MM.1S (cell line): ENCODE measurements at regions not wholly inside any gene's neighbourhood (a gene's known extent, or its start where the extent isn't known, plus 50 kb on each side); places are given as distances from the start of the nearest gene placed in this dataset.

Experiments
- DNase-seq: peaks from one replicate; pipeline ENCODE4 v3.0.0-alpha.2; 2015
- H2AFZ ChIP-seq: fragments of 300-600 bp; sonication (generic); 2 replicates; pipeline ENCODE4 v1.6.0; 2016; ENCODE audit warnings: antibody characterized with exemption, low read length
- H3F3A ChIP-seq: fragments of 300-600 bp; sonication (generic); 2 replicates; pipeline ENCODE4 v1.6.1; 2016; ENCODE audit warnings: mild to moderate bottlenecking, antibody characterized with exemption, low read length, moderate library complexity, mixed read lengths; ENCODE audit not compliant: insufficient read depth
- H3K27ac ChIP-seq: fragments of 300-600 bp; sonication (generic); 2 replicates; pipeline ENCODE4 v1.5.1; 2016; ENCODE audit warnings: mild to moderate bottlenecking, low read length
- H3K27me3 ChIP-seq: fragments of 300-600 bp; sonication (generic); replicated peaks from 2 replicates; pipeline ENCODE4 v1.6.0; 2016; ENCODE audit warnings: low read length; ENCODE audit not compliant: insufficient read depth
- H3K36me3 ChIP-seq: fragments of 300-600 bp; sonication (generic); replicated peaks from 2 replicates; pipeline ENCODE4 v1.6.1; 2016; ENCODE audit warnings: mild to moderate bottlenecking, low read length, mixed read lengths; ENCODE audit not compliant: insufficient read depth
- H3K4me1 ChIP-seq: fragments of 300-600 bp; sonication (generic); 2 replicates; pipeline ENCODE4 v1.6.1; 2016; ENCODE audit warnings: low read length, mixed read lengths
- H3K4me2 ChIP-seq: fragments of 300-600 bp; sonication (generic); 2 replicates; pipeline ENCODE4 v1.6.0; 2016; ENCODE audit warnings: low read depth, low read length
- H3K4me3 ChIP-seq: fragments of 300-600 bp; sonication (generic); 2 replicates; pipeline ENCODE4 v1.5.1; 2016; ENCODE audit warnings: low read length, mixed read lengths
- H3K79me2 ChIP-seq: fragments of 300-600 bp; sonication (generic); 2 replicates; pipeline ENCODE4 v1.6.1; 2016; ENCODE audit warnings: mixed run types, low read length, mixed read lengths
- H3K9ac ChIP-seq: fragments of 300-600 bp; sonication (generic); 2 replicates; pipeline ENCODE4 v1.6.1; 2016; ENCODE audit warnings: low read length, mixed read lengths
- H3K9me2 ChIP-seq: fragments of 300-600 bp; sonication (generic); replicated peaks from 2 replicates; pipeline ENCODE4 v1.6.1; 2016; ENCODE audit warnings: mild to moderate bottlenecking, low read length, mixed read lengths; ENCODE audit not compliant: insufficient read depth
- H3K9me3 ChIP-seq: fragments of 300-600 bp; sonication (generic); replicated peaks from 2 replicates; pipeline ENCODE4 v1.6.1; 2016; ENCODE audit warnings: mild to moderate bottlenecking, low read length, mixed read lengths; ENCODE audit not compliant: insufficient read depth
- H4K20me1 ChIP-seq: fragments of 300-600 bp; sonication (generic); 2 replicates; pipeline ENCODE4 v1.6.1; 2016; ENCODE audit warnings: mild to moderate bottlenecking, low read length, moderate library complexity, mixed read lengths; ENCODE audit not compliant: insufficient read depth
- EZH2 ChIP-seq: fragments of 300-600 bp; sonication (generic); optimal IDR thresholded peaks from 2 replicates; pipeline ENCODE3; 2017; ENCODE audit warnings: low read depth, mild to moderate bottlenecking, antibody characterized with exemption, low read length, mixed read lengths
- EZH2phosphoT487 ChIP-seq: fragments of 300-600 bp; sonication (generic); IDR thresholded peaks from 2 replicates; pipeline ENCODE4 v1.6.1; 2018; ENCODE audit warnings: antibody characterized with exemption, low read length
- TF ChIP-seq, protein P1 (sequence below): fragments of 300-600 bp; sonication (generic); IDR thresholded peaks from 2 replicates; pipeline ENCODE4 v1.5.1; 2016; ENCODE audit warnings: antibody characterized with exemption, low read length, mixed read lengths

GRCh38 chr10:118537623-118538022 is 57.8 kb downstream of the PRLHR start:
- Histone ChIP-seq H3K36me3 (no peaks in the 10 kb centered on the region), H3F3A (no peaks in the 10 kb centered on the region), H2AFZ (no peak overlapping the region), H3K4me2 (no peak overlapping the region), H3K27ac (no peak overlapping the region), H3K27me3 (no peaks in the 10 kb centered on the region), H3K9ac (no peak overlapping the region), H3K9me2 (no peaks in the 10 kb centered on the region), H3K9me3 (no peaks in the 10 kb centered on the region), H4K20me1 (no peaks in the 10 kb centered on the region), H3K4me3 (no peak overlapping the region), H3K79me2 (no peaks in the 10 kb centered on the region), H3K4me1 (no peaks in the 10 kb centered on the region)
- TF ChIP-seq EZH2phosphoT487 (no peak), EZH2 (no peak)
- TF ChIP-seq, protein P1, sequence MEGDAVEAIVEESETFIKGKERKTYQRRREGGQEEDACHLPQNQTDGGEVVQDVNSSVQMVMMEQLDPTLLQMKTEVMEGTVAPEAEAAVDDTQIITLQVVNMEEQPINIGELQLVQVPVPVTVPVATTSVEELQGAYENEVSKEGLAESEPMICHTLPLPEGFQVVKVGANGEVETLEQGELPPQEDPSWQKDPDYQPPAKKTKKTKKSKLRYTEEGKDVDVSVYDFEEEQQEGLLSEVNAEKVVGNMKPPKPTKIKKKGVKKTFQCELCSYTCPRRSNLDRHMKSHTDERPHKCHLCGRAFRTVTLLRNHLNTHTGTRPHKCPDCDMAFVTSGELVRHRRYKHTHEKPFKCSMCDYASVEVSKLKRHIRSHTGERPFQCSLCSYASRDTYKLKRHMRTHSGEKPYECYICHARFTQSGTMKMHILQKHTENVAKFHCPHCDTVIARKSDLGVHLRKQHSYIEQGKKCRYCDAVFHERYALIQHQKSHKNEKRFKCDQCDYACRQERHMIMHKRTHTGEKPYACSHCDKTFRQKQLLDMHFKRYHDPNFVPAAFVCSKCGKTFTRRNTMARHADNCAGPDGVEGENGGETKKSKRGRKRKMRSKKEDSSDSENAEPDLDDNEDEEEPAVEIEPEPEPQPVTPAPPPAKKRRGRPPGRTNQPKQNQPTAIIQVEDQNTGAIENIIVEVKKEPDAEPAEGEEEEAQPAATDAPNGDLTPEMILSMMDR: no peak
- no peak for DNase-seq

GRCh38 chr10:118534136-118534535 is 61.3 kb downstream of the PRLHR start:
- H3F3A ChIP-seq: no peaks in the 10 kb centered on the region
- H3K4me2 ChIP-seq: no peak overlapping the region
- no peaks in the 10 kb centered on the region for H3K9me2 ChIP-seq
- H2AFZ ChIP-seq: no peak overlapping the region
- H4K20me1 ChIP-seq: no peaks in the 10 kb centered on the region
- no peak for DNase-seq
- H3K9ac ChIP-seq: no peak overlapping the region
- no peaks in the 10 kb centered on the region for H3K79me2 ChIP-seq
- no peaks in the 10 kb centered on the region for H3K27me3 ChIP-seq
- no peaks in the 10 kb centered on the region for H3K36me3 ChIP-seq
- no peaks in the 10 kb centered on the region for H3K4me1 ChIP-seq
- H3K9me3 ChIP-seq: no peaks in the 10 kb centered on the region
- no peak overlapping the region for H3K27ac ChIP-seq
- no peak overlapping the region for H3K4me3 ChIP-seq
- TF ChIP-seq, protein P1: no peak

DNA sequence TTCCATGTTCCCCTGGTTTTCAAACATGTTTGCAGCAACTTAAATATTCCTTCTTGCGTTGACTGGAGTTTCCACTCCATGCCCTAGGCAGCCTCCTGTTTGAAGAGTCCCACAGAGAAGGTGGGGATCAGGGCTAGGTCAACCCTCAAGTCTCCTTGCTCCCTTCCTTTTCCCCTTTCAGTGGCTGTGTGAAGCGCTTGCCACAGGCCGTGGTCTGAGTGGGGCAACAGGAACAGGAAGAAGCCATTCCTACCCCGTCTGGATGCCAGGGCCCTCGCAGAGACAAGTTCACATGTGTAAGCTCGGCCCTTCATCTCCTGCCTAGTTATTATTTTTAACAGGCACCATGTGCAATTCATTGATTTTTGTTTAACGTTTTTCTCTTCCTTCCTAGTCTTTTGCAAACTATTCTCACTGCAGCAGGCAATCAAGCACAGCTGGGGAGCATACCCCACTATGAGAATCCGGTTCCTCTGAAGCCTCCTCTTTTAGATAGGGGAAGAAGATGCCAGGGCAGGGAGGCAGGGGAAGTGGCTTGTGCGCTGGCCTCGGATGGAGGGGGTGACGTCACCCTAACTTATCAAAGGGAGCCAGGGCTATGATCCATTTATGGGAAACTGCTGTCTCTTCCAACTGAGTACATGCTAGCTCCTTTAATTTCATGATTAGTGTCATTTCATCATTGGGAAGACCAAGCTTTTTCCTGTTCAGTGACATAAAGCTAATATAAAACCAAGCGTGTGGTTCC is 64.2 kb downstream of the PRLHR start:
- no peaks in the 10 kb centered on the region for H3K36me3 ChIP-seq
- no peak overlapping the region for H2AFZ ChIP-seq
- DNase-seq: no peak
- H3K9ac ChIP-seq: no peak overlapping the region
- H3K4me1 ChIP-seq: no peaks in the 10 kb centered on the region
- no peak overlapping the region for H3K4me2 ChIP-seq
- H4K20me1 ChIP-seq: no peaks in the 10 kb centered on the region
- H3F3A ChIP-seq: no peaks in the 10 kb centered on the region
- no peaks in the 10 kb centered on the region for H3K9me2 ChIP-seq
- H3K27ac ChIP-seq: no peak overlapping the region
- no peaks in the 10 kb centered on the region for H3K79me2 ChIP-seq
- no peak overlapping the region for H3K4me3 ChIP-seq
- no peaks in the 10 kb centered on the region for H3K27me3 ChIP-seq
- H3K9me3 ChIP-seq: no peaks in the 10 kb centered on the region
- TF ChIP-seq EZH2phosphoT487 (no peak), EZH2 (no peak)
- TF ChIP-seq, protein P1: no peak
